NCI-H524 (cell line): ENCODE measurements at regions not wholly inside any gene's neighbourhood (a gene's known extent, or its start where the extent isn't known, plus 50 kb on each side); places are given as distances from the start of the nearest gene placed in this dataset.
"Not testable (repeated sequence)": the region's sequence is repeated elsewhere in the genome, so short reads cannot be mapped to it uniquely, and the experiment has no call there.

Source experiments
- DNase-seq, 2 experiments: peaks; one replicate each; lab custom pipeline; 2025; lab: John Stamatoyannopoulos, UW

GRCh38 chr13:88417801-88418200 lies 746.6 kb downstream of the SLITRK5 start:
- DNase-seq = no peak

GRCh38 chr13:88424463-88424862 lies 753.3 kb downstream of the SLITRK5 start:
- no peak for DNase-seq

GRCh38 chr13:88426661-88427060 lies 755.5 kb downstream of the SLITRK5 start:
- DNase-seq = no peak

GRCh38 chr13:88429862-88430261 lies 758.7 kb downstream of the SLITRK5 start:
- no peak for DNase-seq

- DNase-seq = no peak
These were observed 763.8 kb downstream of the SLITRK5 start for GRCh38 chr13:88434953-88435352.

GRCh38 chr13:88436974-88437373 lies 765.8 kb downstream of the SLITRK5 start:
- DNase-seq = no peak

GRCh38 chr13:88450515-88450914 lies 779.3 kb downstream of the SLITRK5 start:
- no peak for DNase-seq

GRCh38 chr13:88456151-88456550 lies 785.0 kb downstream of the SLITRK5 start:
- DNase-seq = no peak

- DNase-seq = no peak
These were observed 788.2 kb downstream of the SLITRK5 start for GRCh38 chr13:88459331-88459730.

GRCh38 chr13:88461272-88462009 lies 790.3 kb downstream of the SLITRK5 start:
- no peak for DNase-seq

GRCh38 chr13:88464851-88465250 lies 793.7 kb downstream of the SLITRK5 start:
- DNase-seq = no peak

- no peak for DNase-seq
These were observed 801.1 kb downstream of the SLITRK5 start for GRCh38 chr13:88472316-88472715.

GRCh38 chr13:88483202-88483601 lies 812.0 kb downstream of the SLITRK5 start:
- no peak for DNase-seq

- DNase-seq = no peak
These were observed 836.7 kb downstream of the SLITRK5 start for GRCh38 chr13:88507909-88508308.

GRCh38 chr13:88512993-88513392 lies 841.8 kb downstream of the SLITRK5 start:
- not testable (repeated sequence) for DNase-seq

- no peak for DNase-seq
These were observed 855.1 kb downstream of the SLITRK5 start for GRCh38 chr13:88526186-88526852.

GRCh38 chr13:88526853-88527215 lies 855.7 kb downstream of the SLITRK5 start:
- DNase-seq = no peak

GRCh38 chr13:88541994-88542393 lies 870.8 kb downstream of the SLITRK5 start:
- DNase-seq = no peak

GRCh38 chr13:88544836-88545235 lies 873.7 kb downstream of the SLITRK5 start:
- no peak for DNase-seq

GRCh38 chr13:88552966-88553365 lies 881.8 kb downstream of the SLITRK5 start:
- no peak for DNase-seq

- DNase-seq = no peak
These were observed 894.4 kb downstream of the SLITRK5 start for GRCh38 chr13:88565566-88565965.

- DNase-seq = no peak
These were observed 914.7 kb downstream of the SLITRK5 start for GRCh38 chr13:88585861-88586260.

GRCh38 chr13:88586263-88586662 lies 915.1 kb downstream of the SLITRK5 start:
- DNase-seq = no peak

- no peak for DNase-seq
These were observed 919.4 kb downstream of the SLITRK5 start for GRCh38 chr13:88590574-88590973.
